A673 (cell line): ENCODE measurements at regions not wholly inside any gene's neighbourhood (a gene's known extent, or its start where the extent isn't known, plus 50 kb on each side); places are given as distances from the start of the nearest gene placed in this dataset.

ENCODE experiments used
- BruUV-seq: library from RNA; stranded (reverse); fragments of 400-500 nt; replicated peaks from 2 replicates; lab custom pipeline; 2021; lab: Mats Ljungman, UMichigan
- CTCF ChIA-PET: fragments of 300-600 bp; sonication (Branson Sonifier 250); formaldehyde crosslinking; loops from one replicate; lab custom pipeline; 2022; ENCODE audit warnings: antibody characterized with exemption; lab: Charles Lee
- POLR2A ChIA-PET: fragments of 300-600 bp; sonication (Branson Sonifier 250); formaldehyde crosslinking; loops from one replicate; lab custom pipeline; 2022; ENCODE audit warnings: antibody characterized with exemption; ENCODE audit not compliant: low non-redundant PET; lab: Charles Lee
- DNase-seq: peaks from one replicate; pipeline ENCODE4 v3.0.0-alpha.2; 2015; ENCODE audit warnings: low spot score
- H3K27ac ChIP-seq: fragments of 200-600 bp; sonication (generic); 2 replicates; pipeline ENCODE4 v1.5.1; 2016; ENCODE audit warnings: mixed run types, low read depth, mild to moderate bottlenecking, mixed read lengths, antibody characterized with exemption, low read length; ENCODE audit not compliant: poor library complexity, severe bottlenecking
- H3K27me3 ChIP-seq: fragments of 200-600 bp; sonication (generic); replicated peaks from 2 replicates; pipeline ENCODE4 v1.6.1; 2017; ENCODE audit warnings: mixed run types, low read depth, mild to moderate bottlenecking, mixed read lengths, antibody characterized with exemption, low read length; ENCODE audit not compliant: insufficient read depth, poor library complexity
- H3K36me3 ChIP-seq: fragments of 200-600 bp; sonication (generic); 2 replicates; pipeline ENCODE4 v1.6.1; 2016; ENCODE audit warnings: mixed run types, mild to moderate bottlenecking, mixed read lengths, antibody characterized with exemption, low read length; ENCODE audit not compliant: insufficient read depth, poor library complexity, severe bottlenecking
- H3K4me1 ChIP-seq: fragments of 200-600 bp; sonication (generic); 2 replicates; pipeline ENCODE4 v1.6.1; 2017; ENCODE audit warnings: mixed run types, mild to moderate bottlenecking, mixed read lengths, antibody characterized with exemption, low read length; ENCODE audit not compliant: insufficient read depth, poor library complexity, severe bottlenecking
- H3K4me3 ChIP-seq: fragments of 200-600 bp; sonication (generic); 2 replicates; pipeline ENCODE4 v1.5.1; 2016; ENCODE audit warnings: low read depth, mixed run types, mild to moderate bottlenecking, mixed read lengths, low read length; ENCODE audit not compliant: poor library complexity, severe bottlenecking
- H3K9me3 ChIP-seq: fragments of 200-600 bp; sonication (generic); 2 replicates; pipeline ENCODE4 v1.6.1; 2016; ENCODE audit warnings: mixed run types, low read depth, mild to moderate bottlenecking, mixed read lengths, antibody characterized with exemption, low read length; ENCODE audit not compliant: poor library complexity, severe bottlenecking
- CTCF ChIP-seq: fragments of 300-800, 200-600 bp; sonication (generic); conservative IDR thresholded peaks from 2 replicates; pipeline ENCODE4 v1.5.1; 2017; ENCODE audit warnings: low read depth, mild to moderate bottlenecking, antibody characterized with exemption, low read length, moderate library complexity, mixed read lengths
- EZH2 ChIP-seq: fragments of 200-600 bp; sonication (generic); IDR thresholded peaks from 2 replicates; pipeline ENCODE4 v1.6.1; 2017; ENCODE audit warnings: borderline replicate concordance, low read depth, mild to moderate bottlenecking, mixed read lengths, antibody characterized with exemption, low read length; ENCODE audit not compliant: poor library complexity, severe bottlenecking
- intact Hi-C: fragments of 100-400 bp; cut with micrococcal nuclease; formaldehyde crosslinking; loops from one replicate; pipeline ENCODE4 v1.10.0; 2022; ENCODE audit not compliant: unreplicated experiment

GRCh38 chr6:106874481-106874880 lies 100.0 kb downstream of the CD24 start:
- Histone ChIP-seq H3K9me3 (no peaks in the 10 kb centered on the region), H3K4me3 (no peak overlapping the region), H3K27me3 (no peaks in the 10 kb centered on the region), H3K36me3 (no peaks in the 10 kb centered on the region), H3K27ac (no peak overlapping the region), H3K4me1 (no peaks in the 10 kb centered on the region)
- ChIA-PET CTCF (no interaction called here), POLR2A (no interaction called here)
- intact Hi-C loops, result no loop called here
- no peak for DNase-seq
- TF ChIP-seq CTCF, result no peak
- TF ChIP-seq EZH2, result no peak
- no TSS peak for BruUV-seq

- no peaks in the 10 kb centered on the region for H3K27me3 ChIP-seq
- TF ChIP-seq EZH2, result no peak
- TF ChIP-seq CTCF, result no peak
- no peaks in the 10 kb centered on the region for H3K9me3 ChIP-seq
- no peak overlapping the region for H3K4me3 ChIP-seq
- ChIA-PET CTCF (no interaction called here), POLR2A (interaction anchor here (0.5 kb wide), 1 partner anchor 12 kb away, joined by 3 read pairs; no protein-coding TSS in a partner anchor)
- no TSS peak for BruUV-seq
- H3K4me1 ChIP-seq, result no peaks in the 10 kb centered on the region
- intact Hi-C loops, result no loop called here
- no peaks in the 10 kb centered on the region for H3K36me3 ChIP-seq
- DNase-seq, result no peak
- H3K27ac ChIP-seq, result no peak overlapping the region
Measured at GRCh38 chr6:106872049-106872448, 102.5 kb downstream of the CD24 start.

- intact Hi-C loops, result no loop called here
- Histone ChIP-seq H3K27ac (no peak overlapping the region), H3K36me3 (no peaks in the 10 kb centered on the region), H3K4me1 (no peaks in the 10 kb centered on the region), H3K4me3 (no peak overlapping the region), H3K27me3 (no peaks in the 10 kb centered on the region), H3K9me3 (no peaks in the 10 kb centered on the region)
- TF ChIP-seq CTCF (no peak), EZH2 (no peak)
- ChIA-PET POLR2A (interaction anchor here (0.5 kb wide), 1 partner anchor 12 kb away, joined by 3 read pairs; no protein-coding TSS in a partner anchor), CTCF (no interaction called here)
- DNase-seq, result no peak
- no TSS peak for BruUV-seq
Measured at GRCh38 chr6:106870824-106871717, 103.5 kb downstream of the CD24 start.
